ENCODE measurements at regions not wholly inside any gene's neighbourhood (a gene's known extent, or its start where the extent isn't known, plus 50 kb on each side); places are given as distances from the start of the nearest gene placed in this dataset.

- no peak overlapping the region for H4K8ac ChIP-seq (replicated peaks; ENCODE audit: insufficient read length, low read depth, low read length)
- no peak overlapping the region for H3T11ph ChIP-seq (ENCODE audit: low read length)
- H3K4me2 ChIP-seq (ENCODE audit: insufficient read depth, insufficient read length, low read length): no peak overlapping the region
- H4K91ac ChIP-seq (ENCODE audit: insufficient read length, low read depth, low read length): no peak overlapping the region
- no peak overlapping the region for H3K56ac ChIP-seq (ENCODE audit: insufficient read length, low read depth, low read length)
- H2BK5ac ChIP-seq (ENCODE audit: insufficient read length, low read length): no peak overlapping the region
- H2AFZ ChIP-seq (ENCODE audit: low read length): no peak overlapping the region
- no peaks in the 10 kb centered on the region for H3K79me2 ChIP-seq (ENCODE audit: insufficient read depth, low read length)
- H3K23me2 ChIP-seq (ENCODE audit: insufficient read length, low read depth, low read length, poor library complexity, severe bottlenecking): no peaks in the 10 kb centered on the region
- H3K27ac ChIP-seq (ENCODE audit: insufficient read length, low read depth, low read length): no peak overlapping the region
- no peaks in the 10 kb centered on the region for H3K79me1 ChIP-seq (ENCODE audit: insufficient read depth, low read depth, low read length, poor library complexity, severe bottlenecking)
- no peak overlapping the region for H3K4me3 Mint-ChIP-seq
- H3K9ac ChIP-seq (ENCODE audit: extremely low read depth, insufficient read length, low read length): no peak overlapping the region
- H3K4ac ChIP-seq (ENCODE audit: low read depth, low read length): no peak overlapping the region
- no peak overlapping the region for H3K14ac ChIP-seq (ENCODE audit: insufficient read depth, low read length)
- no peaks in the 10 kb centered on the region for H4K20me1 ChIP-seq (ENCODE audit: control insufficient read depth, insufficient read depth, insufficient read length)
- H4K5ac ChIP-seq (ENCODE audit: insufficient read length, low read depth, low read length): no peak overlapping the region
- no peak overlapping the region; a peak in 1 of 7 replicates for H3K27ac Mint-ChIP-seq
- H3K23ac ChIP-seq (ENCODE audit: insufficient read length, low read depth, low read length): no peak overlapping the region
- peaks cover 3% of the 10 kb centered on the region; the same call in 1 of the 2 replicates for H3K27me3 Mint-ChIP-seq (ENCODE audit: low read depth)
- WGBS (ENCODE audit: extremely low coverage, insufficient read length, low lambda C conversion rate): no CpG with 5 or more reads among the region's 3 CpGs
- H3K27me3 ChIP-seq (ENCODE audit: insufficient read depth, low read length): no peaks in the 10 kb centered on the region
- H3K9me3 ChIP-seq (ENCODE audit: control insufficient read depth, low read depth, low read length): no peaks in the 10 kb centered on the region
- no peak overlapping the region for H2BK20ac ChIP-seq (ENCODE audit: low read depth, low read length, poor library complexity, severe bottlenecking)
- H2AK5ac ChIP-seq (ENCODE audit: insufficient read length, low read length): no peak overlapping the region
- H2BK120ac ChIP-seq (ENCODE audit: low read depth, low read length, poor library complexity, severe bottlenecking): no peak overlapping the region
- DNase-seq: no peak
- H3K4me1 ChIP-seq (ENCODE audit: insufficient read depth, low read length): no peaks in the 10 kb centered on the region; the same call in 1 of the 2 replicates
- no peak overlapping the region for H3K18ac ChIP-seq (ENCODE audit: insufficient read length, low read depth, low read length)
- no peaks in the 10 kb centered on the region for H3K9me3 Mint-ChIP-seq
- no peak overlapping the region for H2BK15ac ChIP-seq (ENCODE audit: low read depth, low read length)
- H2BK12ac ChIP-seq (ENCODE audit: insufficient read length, low read depth, low read length): no peak overlapping the region
- no peak for TF ChIP-seq CTCF (conservative IDR thresholded peaks at IDR 0.05)
- no peaks in the 10 kb centered on the region for H3K36me3 Mint-ChIP-seq (ENCODE audit: insufficient read depth in 1 of 3, low read depth in 3 of 3)
- H3K4me1 Mint-ChIP-seq: no peaks in the 10 kb centered on the region
These were observed 245.1 kb downstream of the KCNS3 start for GRCh38 chr2:18123577-18123976.
